ENCODE measurements at regions not wholly inside any gene's neighbourhood (a gene's known extent, or its start where the extent isn't known, plus 50 kb on each side); places are given as distances from the start of the nearest gene placed in this dataset.

DNA sequence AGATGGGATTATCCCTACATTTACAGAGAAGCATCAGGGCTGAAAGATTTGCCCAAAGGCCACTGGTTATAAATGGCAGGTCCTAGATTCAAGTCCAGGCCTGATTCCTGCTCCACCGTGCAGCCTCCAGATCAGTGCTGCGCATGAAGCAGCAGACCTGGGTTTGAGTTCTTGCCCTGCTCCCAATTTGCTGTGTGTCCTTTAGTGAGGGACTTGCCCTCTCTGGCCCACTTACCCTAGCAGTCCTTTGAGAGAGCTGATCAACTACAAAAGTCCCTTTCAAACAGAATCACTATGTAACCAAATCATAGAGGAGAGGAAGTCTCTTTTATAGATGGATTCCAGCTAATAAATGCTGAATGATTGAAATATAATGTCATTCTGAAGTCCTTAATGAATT, 200.4 kb downstream of the RAB11FIP4 start:
- TF ChIP-seq, protein P1, sequence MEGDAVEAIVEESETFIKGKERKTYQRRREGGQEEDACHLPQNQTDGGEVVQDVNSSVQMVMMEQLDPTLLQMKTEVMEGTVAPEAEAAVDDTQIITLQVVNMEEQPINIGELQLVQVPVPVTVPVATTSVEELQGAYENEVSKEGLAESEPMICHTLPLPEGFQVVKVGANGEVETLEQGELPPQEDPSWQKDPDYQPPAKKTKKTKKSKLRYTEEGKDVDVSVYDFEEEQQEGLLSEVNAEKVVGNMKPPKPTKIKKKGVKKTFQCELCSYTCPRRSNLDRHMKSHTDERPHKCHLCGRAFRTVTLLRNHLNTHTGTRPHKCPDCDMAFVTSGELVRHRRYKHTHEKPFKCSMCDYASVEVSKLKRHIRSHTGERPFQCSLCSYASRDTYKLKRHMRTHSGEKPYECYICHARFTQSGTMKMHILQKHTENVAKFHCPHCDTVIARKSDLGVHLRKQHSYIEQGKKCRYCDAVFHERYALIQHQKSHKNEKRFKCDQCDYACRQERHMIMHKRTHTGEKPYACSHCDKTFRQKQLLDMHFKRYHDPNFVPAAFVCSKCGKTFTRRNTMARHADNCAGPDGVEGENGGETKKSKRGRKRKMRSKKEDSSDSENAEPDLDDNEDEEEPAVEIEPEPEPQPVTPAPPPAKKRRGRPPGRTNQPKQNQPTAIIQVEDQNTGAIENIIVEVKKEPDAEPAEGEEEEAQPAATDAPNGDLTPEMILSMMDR (conservative IDR thresholded peaks at IDR 0.05; ENCODE audit: low read depth, low read length): no peak
- DNase-seq (ENCODE audit: low read depth): no peak
- no peak overlapping the region for H3K4me3 ChIP-seq (ENCODE audit: low read depth, low read length)

DNA sequence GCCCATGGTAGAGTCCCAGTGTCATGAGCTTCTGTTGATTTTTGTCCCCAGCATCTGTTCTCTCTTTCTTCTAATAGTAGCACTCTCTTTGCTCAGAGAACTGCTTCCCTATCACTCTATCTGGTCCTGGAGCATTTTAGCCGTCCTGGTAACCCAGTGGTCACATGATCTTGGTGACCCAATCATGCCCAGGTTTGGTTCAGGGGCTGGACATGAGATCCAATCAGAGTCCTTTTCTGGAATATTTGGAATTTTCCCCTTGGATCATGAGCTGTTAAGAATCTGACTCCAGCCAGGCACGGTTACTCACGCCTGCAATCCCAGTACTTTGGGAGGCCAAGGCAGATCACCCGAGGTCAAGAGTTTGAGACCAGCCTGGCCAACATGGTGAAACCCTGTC, 197.0 kb downstream of the RAB11FIP4 start:
- no peak overlapping the region for H3K4me3 ChIP-seq (ENCODE audit: low read depth, low read length)
- TF ChIP-seq, protein P1 (conservative IDR thresholded peaks at IDR 0.05; ENCODE audit: low read depth, low read length): no peak
- DNase-seq (ENCODE audit: low read depth): no peak

DNA sequence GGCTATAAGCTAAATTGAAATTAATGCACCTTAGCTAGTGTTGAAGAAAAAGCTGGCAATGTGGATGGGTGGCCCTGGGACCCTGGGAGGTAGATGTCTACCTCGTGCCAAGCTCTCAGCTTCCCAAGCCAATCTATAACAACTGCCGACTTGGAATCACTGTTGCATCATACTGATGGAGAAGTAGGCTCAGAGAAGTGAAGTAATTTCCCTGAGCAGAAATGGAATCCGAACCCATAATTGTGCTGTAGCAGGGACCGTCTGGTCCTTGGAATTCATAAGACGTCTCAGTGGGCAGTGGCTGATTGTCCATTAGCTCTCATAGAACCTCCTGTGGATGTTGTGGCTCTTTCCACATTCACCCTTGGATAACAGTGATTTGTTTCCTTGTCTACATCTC, 196.6 kb downstream of the RAB11FIP4 start:
- TF ChIP-seq, protein P1 (conservative IDR thresholded peaks at IDR 0.05; ENCODE audit: low read depth, low read length): no peak
- no peak overlapping the region for H3K4me3 ChIP-seq (ENCODE audit: low read depth, low read length)
- DNase-seq (ENCODE audit: low read depth): no peak

Measured in epithelial cell of proximal tubule (primary cell).